HCT116 (cell line): ENCODE measurements at regions not wholly inside any gene's neighbourhood (a gene's known extent, or its start where the extent isn't known, plus 50 kb on each side); places are given as distances from the start of the nearest gene placed in this dataset.
"Not testable (repeated sequence)": the region's sequence is repeated elsewhere in the genome, so short reads cannot be mapped to it uniquely, and the experiment has no call there.

ENCODE experiments used
- ATAC-seq: fragments of 200-7000 bp; cut with Tn5 transposase; 2 replicates; pipeline ENCODE4 v1.9.1; 2020; ENCODE audit warnings: mild to moderate bottlenecking, moderate library complexity
- BruUV-seq: library from RNA; stranded (reverse); fragments of 400-500 nt; replicated peaks from 2 replicates; lab custom pipeline; 2021; lab: Mats Ljungman, UMichigan
- CTCF ChIA-PET: fragments of 300-600 bp; sonication (Branson Sonifier 250); formaldehyde crosslinking; loops from one replicate; lab custom pipeline; 2021; ENCODE audit warnings: antibody characterized with exemption; lab: Charles Lee
- POLR2A ChIA-PET: fragments of 300-600, 350-600 bp; sonication (Branson Sonifier 250); formaldehyde crosslinking; loops from one replicate; lab custom pipeline; 2021; ENCODE audit warnings: antibody characterized with exemption; lab: Charles Lee
- RAD21 ChIA-PET, 2 experiments: fragments of 300-600 bp; sonication (Branson Sonifier 250); formaldehyde crosslinking; loops; one replicate each; lab custom pipeline; 2023; ENCODE audit warnings: low total read pairs in 2 of 2; ENCODE audit not compliant: uncharacterized antibody in 2 of 2, unreplicated experiment in 2 of 2, low non-redundant PET in 1 of 2; lab: Charles Lee
- DNase-seq: peaks from one replicate; pipeline ENCODE4 v3.0.0-alpha.2; 2010; ENCODE audit warnings: low read depth, low spot score
- H2AFZ ChIP-seq: fragments of 200-600 bp; shearing (Covaris generic), sonication (generic); 2 replicates; pipeline ENCODE4 v1.6.1; 2017; ENCODE audit warnings: low read depth, mixed run types, mixed read lengths, antibody characterized with exemption, low read length; ENCODE audit not compliant: poor library complexity, severe bottlenecking
- H3K27ac ChIP-seq: 2 replicates; pipeline ENCODE4 v1.5.1; 2012; ENCODE audit warnings: low read depth, low read length
- H3K27me3 ChIP-seq: fragments of 200-600 bp; sonication (generic); 2 replicates; pipeline ENCODE4 v1.6.1; 2016; ENCODE audit warnings: mixed run types, low read length, mixed read lengths; ENCODE audit not compliant: insufficient read depth
- H3K36me3 ChIP-seq, 2 experiments: fragments of 200-500 bp in 1 of 2; fragments of 200-600 bp in 1 of 2; sonication (Bioruptor generic) in 1 of 2; sonication (generic) in 1 of 2; 2 replicates each; pipeline versions ENCODE4 v1.5.1 to v1.6.1; 2014 to 2016; ENCODE audit warnings: low read length in 2 of 2, inconsistent platforms in 1 of 2, mixed read lengths in 1 of 2, mixed run types in 1 of 2; ENCODE audit not compliant: insufficient read depth in 2 of 2, control insufficient read depth in 1 of 2
- H3K4me1 ChIP-seq, 2 experiments: fragments of 200-600 bp in 1 of 2; sonication (generic) in 1 of 2; 2 replicates each; pipeline versions ENCODE4 v1.5.1 to v1.6.1; 2012 to 2017; ENCODE audit warnings: low read length in 2 of 2, inconsistent platforms in 1 of 2, mild to moderate bottlenecking in 1 of 2, mixed read lengths in 1 of 2, mixed run types in 1 of 2, moderate library complexity in 1 of 2; ENCODE audit not compliant: insufficient read depth in 2 of 2, control insufficient read depth in 1 of 2
- H3K4me2 ChIP-seq: fragments of 200-600 bp; sonication (generic); 2 replicates; pipeline ENCODE4 v1.6.1; 2017; ENCODE audit warnings: mixed run types, low read length, mixed read lengths
- H3K4me3 ChIP-seq, 2 experiments: fragments of 200-600 bp in 1 of 2; sonication (generic) in 1 of 2; replicated peaks in 1 of 2; 2 replicates each; pipeline ENCODE4 v1.5.1; 2011 to 2016; ENCODE audit warnings: low read length in 2 of 2, control low read depth in 1 of 2, low read depth in 1 of 2, mild to moderate bottlenecking in 1 of 2, mixed read lengths in 1 of 2, mixed run types in 1 of 2
- H3K79me2 ChIP-seq: fragments of 200-600 bp; sonication (generic); 2 replicates; pipeline ENCODE4 v1.6.1; 2017; ENCODE audit warnings: mild to moderate bottlenecking, mixed run types, low read length, moderate library complexity, mixed read lengths; ENCODE audit not compliant: insufficient read depth
- H3K9ac ChIP-seq: fragments of 200-600 bp; sonication (generic); 2 replicates; pipeline ENCODE4 v1.6.1; 2016; ENCODE audit warnings: low read length, mixed read lengths
- H3K9me2 ChIP-seq: fragments of 200-600 bp; sonication (generic), shearing (Covaris generic); 2 replicates; pipeline ENCODE4 v1.6.1; 2017; ENCODE audit warnings: mixed run types, mild to moderate bottlenecking, moderate library complexity; ENCODE audit not compliant: insufficient read depth
- H3K9me3 ChIP-seq, 2 experiments: fragments of 200-500 bp in 1 of 2; fragments of 200-600 bp in 1 of 2; sonication (Bioruptor generic) in 1 of 2; sonication (generic) in 1 of 2; 2 replicates each; pipeline ENCODE4 v1.6.1; 2014 to 2017; ENCODE audit warnings: low read length in 2 of 2, mixed read lengths in 2 of 2, inconsistent platforms in 1 of 2, low read depth in 1 of 2, mild to moderate bottlenecking in 1 of 2, mixed run types in 1 of 2, moderate library complexity in 1 of 2; ENCODE audit not compliant: control insufficient read depth in 1 of 2, insufficient read depth in 1 of 2
- H4K20me1 ChIP-seq: fragments of 200-600 bp; sonication (generic), shearing (Covaris generic); 2 replicates; pipeline ENCODE4 v1.6.1; 2017; ENCODE audit warnings: mixed run types, mild to moderate bottlenecking, moderate library complexity; ENCODE audit not compliant: insufficient read depth
- EGR1 ChIP-seq: IDR thresholded peaks from 2 replicates; pipeline ENCODE4 v1.6.1; 2012; ENCODE audit warnings: low read depth
- EZH2 ChIP-seq: fragments of 200-600 bp; sonication (generic); IDR thresholded peaks from 2 replicates; pipeline ENCODE4 v1.6.1; 2017; ENCODE audit warnings: antibody characterized with exemption, mixed run types
- intact Hi-C: fragments of 100-400 bp; cut with micrococcal nuclease; formaldehyde crosslinking; loops from 2 replicates; pipeline ENCODE4 v1.10.0; 2022
- TF ChIP-seq, protein P1 (sequence below), 3 experiments: fragments of 200-600 bp in 1 of 3; sonication (generic) in 1 of 3; IDR thresholded peaks in 2 of 3; conservative IDR thresholded peaks in 1 of 3; 2 replicates each; pipeline ENCODE4 v1.5.1; 2012 to 2017; ENCODE audit warnings: low read depth in 2 of 3, low read length in 2 of 3, antibody characterized with exemption in 1 of 3, borderline replicate concordance in 1 of 3, control low read depth in 1 of 3, mild to moderate bottlenecking in 1 of 3, mixed read lengths in 1 of 3, mixed run types in 1 of 3, moderate library complexity in 1 of 3; ENCODE audit not compliant: insufficient read depth in 1 of 3

DNA sequence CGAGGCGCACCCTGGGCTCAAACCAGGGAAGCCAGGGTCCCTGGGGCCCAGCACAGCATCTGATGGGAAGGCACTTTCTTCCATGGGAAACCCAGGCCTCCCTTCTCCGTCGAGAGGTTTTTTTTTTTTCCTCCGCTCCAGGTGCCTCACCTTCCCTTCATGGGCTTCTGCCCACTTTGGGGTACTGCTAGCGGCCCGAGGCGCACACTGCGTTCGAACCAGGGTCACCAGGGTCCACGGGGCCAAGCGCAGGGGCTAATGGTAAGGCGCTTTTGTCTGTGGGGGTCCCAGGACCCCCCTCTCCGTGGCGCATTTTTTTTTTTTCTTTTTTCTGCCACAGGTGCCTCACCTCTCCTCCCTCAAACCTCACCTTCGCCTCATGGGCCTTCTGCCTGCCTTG, 1571.3 kb downstream of the TSPY10 start:
- intact Hi-C loops = no loop called here
- ChIA-PET RAD21 (no interaction called here), POLR2A (no interaction called here)
- H3K4me2 ChIP-seq = no peak overlapping the region
- H3K4me3 ChIP-seq = no peak overlapping the region
- H3K4me1 ChIP-seq = no peaks in the 10 kb centered on the region
- no peaks in the 10 kb centered on the region for H3K36me3 ChIP-seq
- H3K9ac ChIP-seq = no peak overlapping the region
- no peaks in the 10 kb centered on the region for H3K79me2 ChIP-seq
- H3K27me3 ChIP-seq = no peaks in the 10 kb centered on the region
- no peak overlapping the region for H3K27ac ChIP-seq
- no peaks in the 10 kb centered on the region for H4K20me1 ChIP-seq
- TF ChIP-seq EGR1 (no peak), EZH2 (no peak)
- TF ChIP-seq, protein P1, sequence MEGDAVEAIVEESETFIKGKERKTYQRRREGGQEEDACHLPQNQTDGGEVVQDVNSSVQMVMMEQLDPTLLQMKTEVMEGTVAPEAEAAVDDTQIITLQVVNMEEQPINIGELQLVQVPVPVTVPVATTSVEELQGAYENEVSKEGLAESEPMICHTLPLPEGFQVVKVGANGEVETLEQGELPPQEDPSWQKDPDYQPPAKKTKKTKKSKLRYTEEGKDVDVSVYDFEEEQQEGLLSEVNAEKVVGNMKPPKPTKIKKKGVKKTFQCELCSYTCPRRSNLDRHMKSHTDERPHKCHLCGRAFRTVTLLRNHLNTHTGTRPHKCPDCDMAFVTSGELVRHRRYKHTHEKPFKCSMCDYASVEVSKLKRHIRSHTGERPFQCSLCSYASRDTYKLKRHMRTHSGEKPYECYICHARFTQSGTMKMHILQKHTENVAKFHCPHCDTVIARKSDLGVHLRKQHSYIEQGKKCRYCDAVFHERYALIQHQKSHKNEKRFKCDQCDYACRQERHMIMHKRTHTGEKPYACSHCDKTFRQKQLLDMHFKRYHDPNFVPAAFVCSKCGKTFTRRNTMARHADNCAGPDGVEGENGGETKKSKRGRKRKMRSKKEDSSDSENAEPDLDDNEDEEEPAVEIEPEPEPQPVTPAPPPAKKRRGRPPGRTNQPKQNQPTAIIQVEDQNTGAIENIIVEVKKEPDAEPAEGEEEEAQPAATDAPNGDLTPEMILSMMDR (IDR thresholded peaks at IDR 0.05 in 2 of 3, conservative IDR thresholded peaks at IDR 0.05 in 1 of 3; ENCODE audit: borderline replicate concordance in 1 of 3, insufficient read depth in 1 of 3, low read depth in 2 of 3, low read length in 2 of 3) = no peak
- TF ChIP-seq, all 23 proteins: peak for 0
- Histone ChIP-seq H3K9me2 (no peaks in the 10 kb centered on the region), H2AFZ (no peak overlapping the region), H3K9me3 (no peaks in the 10 kb centered on the region)
- no peak for DNase-seq
- BruUV-seq = no TSS peak
- no peak for ATAC-seq
- CTCF ChIA-PET = no interaction called here

DNA sequence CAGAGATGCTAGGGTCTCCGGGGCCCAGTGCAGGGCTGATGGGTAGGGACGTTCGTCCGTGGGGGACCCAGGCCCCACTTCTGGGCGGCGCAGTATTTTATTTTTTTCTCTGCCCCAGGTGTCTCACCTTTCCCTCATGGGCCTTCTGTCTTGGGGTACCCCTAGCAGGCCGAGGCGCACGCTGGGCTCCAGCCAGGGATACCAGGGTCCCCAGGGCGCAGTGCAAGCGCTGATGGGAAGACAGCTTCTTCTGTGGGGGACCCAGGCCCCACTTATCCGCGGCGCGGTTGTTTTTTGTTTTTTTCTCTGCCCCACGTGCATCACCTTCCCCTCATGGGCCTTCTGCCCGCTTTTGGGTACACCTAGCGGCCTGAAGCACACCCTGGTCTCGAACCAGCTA, 1572.8 kb downstream of the TSPY10 start:
- ATAC-seq, H3K4me1 ChIP-seq, intact Hi-C loops, H4K20me1 ChIP-seq, DNase-seq, BruUV-seq, H3K79me2 ChIP-seq, RAD21 ChIA-PET, CTCF ChIA-PET, H2AFZ ChIP-seq, POLR2A ChIA-PET, H3K4me2 ChIP-seq, H3K9ac ChIP-seq, H3K9me3 ChIP-seq, H3K4me3 ChIP-seq, H3K27ac ChIP-seq, H3K27me3 ChIP-seq, H3K36me3 ChIP-seq, H3K9me2 ChIP-seq: not testable (repeated sequence)

DNA sequence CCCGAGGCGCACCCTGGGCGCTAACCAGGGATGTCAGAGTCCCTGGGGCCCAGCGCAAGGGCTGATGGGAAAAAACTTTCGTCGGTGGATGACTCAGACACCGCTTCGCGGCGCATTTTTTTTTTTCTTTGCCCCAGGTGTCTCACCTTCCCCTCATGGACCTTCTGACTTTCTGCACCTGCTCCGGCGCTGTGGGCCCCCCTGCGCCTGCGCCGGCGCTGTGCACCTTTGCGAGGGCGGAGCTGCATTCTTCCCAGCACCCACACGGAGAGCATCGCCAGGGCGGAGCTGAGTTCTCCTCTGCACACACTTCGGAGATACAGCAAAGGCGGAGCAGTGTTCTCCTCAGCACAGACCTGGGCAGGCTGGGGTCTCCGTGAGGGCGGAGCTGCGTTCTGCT, 1575.3 kb downstream of the TSPY10 start:
- RAD21 ChIA-PET, H3K27ac ChIP-seq, POLR2A ChIA-PET, H3K27me3 ChIP-seq, intact Hi-C loops, DNase-seq, H3K36me3 ChIP-seq, H3K4me1 ChIP-seq, BruUV-seq, H2AFZ ChIP-seq, H3K9ac ChIP-seq, H3K4me3 ChIP-seq, H4K20me1 ChIP-seq, H3K4me2 ChIP-seq, H3K9me2 ChIP-seq, H3K9me3 ChIP-seq, CTCF ChIA-PET, H3K79me2 ChIP-seq, ATAC-seq: not testable (repeated sequence)

DNA sequence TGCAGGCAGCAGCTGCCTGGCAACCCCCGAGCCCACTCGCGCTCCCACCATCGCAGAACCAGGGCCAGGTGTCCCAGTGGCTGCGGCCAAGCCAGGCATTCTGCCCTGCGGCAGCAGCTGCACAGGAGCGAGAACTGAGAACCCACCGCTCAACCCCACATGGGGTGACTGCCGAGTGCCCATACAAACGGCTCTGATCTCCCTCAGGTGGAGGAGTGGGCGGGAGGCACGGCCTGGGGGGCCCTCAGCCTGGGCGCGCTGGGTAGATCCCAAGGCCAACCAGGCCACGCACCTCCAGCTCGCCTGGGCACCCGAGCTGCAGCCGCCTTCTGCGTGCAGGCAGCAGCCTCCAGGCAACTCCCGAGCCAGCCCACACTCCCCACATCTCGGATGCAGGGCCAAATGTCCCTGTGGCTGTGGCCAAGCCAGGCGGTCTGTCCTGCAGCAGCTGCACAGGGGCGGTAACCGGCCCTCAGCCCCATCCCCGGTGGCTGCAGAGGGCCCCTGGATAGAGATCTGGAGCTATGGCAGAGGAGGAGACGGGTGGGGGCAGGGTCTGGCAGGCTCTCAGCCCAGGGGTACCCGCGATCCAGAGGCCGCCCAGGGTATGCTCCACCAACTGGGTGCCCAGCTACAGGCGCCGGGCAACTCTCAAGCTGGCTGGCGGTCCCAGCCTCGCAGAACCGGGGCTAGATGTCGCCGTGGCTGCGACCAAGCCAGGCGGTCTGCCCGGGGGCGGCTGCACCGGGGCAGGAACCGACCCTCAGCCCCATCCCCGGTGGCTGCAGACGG, 1579.6 kb downstream of the TSPY10 start:
- RAD21 ChIA-PET, H2AFZ ChIP-seq, H3K4me3 ChIP-seq, H3K4me1 ChIP-seq, BruUV-seq, H3K79me2 ChIP-seq, H3K9ac ChIP-seq, CTCF ChIA-PET, H3K36me3 ChIP-seq, H3K27ac ChIP-seq, H4K20me1 ChIP-seq, ATAC-seq, H3K9me2 ChIP-seq, POLR2A ChIA-PET, H3K4me2 ChIP-seq, DNase-seq, intact Hi-C loops, H3K27me3 ChIP-seq, H3K9me3 ChIP-seq: not testable (repeated sequence)
